ENCODE measurements at regions not wholly inside any gene's neighbourhood (a gene's known extent, or its start where the extent isn't known, plus 50 kb on each side); places are given as distances from the start of the nearest gene placed in this dataset.

DNA sequence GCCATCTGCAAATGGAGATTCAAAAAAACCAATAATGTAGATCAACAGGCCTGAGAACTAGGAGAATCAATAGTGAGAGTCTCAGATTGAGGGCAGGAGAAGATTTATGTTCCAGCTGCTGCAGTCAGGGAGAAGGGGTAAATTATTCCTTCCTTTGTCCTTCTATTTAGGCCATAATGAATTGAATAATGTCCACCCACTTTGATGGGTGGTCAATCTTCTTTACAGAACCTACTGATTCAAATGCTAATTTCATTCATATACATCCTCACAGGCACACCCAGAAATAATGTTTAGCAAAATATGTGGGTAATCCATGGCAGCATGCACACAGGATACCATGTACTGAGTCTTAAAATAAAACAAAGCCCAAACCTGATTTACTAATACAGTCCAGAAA lies 695.3 kb upstream of the REG3G start:
- Histone ChIP-seq H3K9ac (ENCODE audit: low read length in 3 of 3) (no peak overlapping the region), H3K36me3 (ENCODE audit: control insufficient read depth in 2 of 3, insufficient read depth in 3 of 3, low read length in 3 of 3) (no peaks in the 10 kb centered on the region), H3K4me1 (ENCODE audit: control insufficient read depth in 2 of 3, insufficient read depth in 2 of 3, low read depth in 1 of 3, low read length in 3 of 3) (no peaks in the 10 kb centered on the region), H3K27ac (ENCODE audit: low read depth in 2 of 2, low read length in 2 of 2) (no peak overlapping the region), H3K4me3 (ENCODE audit: low read length in 3 of 3) (no peak overlapping the region), H3K9me3 (ENCODE audit: control insufficient read depth in 2 of 3, insufficient read depth in 1 of 3, low read length in 3 of 3) (peaks cover 0 to 2% (median 0%) of the 10 kb centered on the region in 3 donors), H3K27me3 (ENCODE audit: control insufficient read depth, insufficient read depth, low read length) (no peaks in the 10 kb centered on the region)
- FAIRE-seq (no peak), DNase-seq (no peak)
- TF ChIP-seq CTCF (IDR thresholded peaks at IDR 0.05; ENCODE audit: borderline replicate concordance, extremely low read depth, insufficient read depth), result no peak
- intact Hi-C loops (cut with DNase I), result no loop called here

GRCh38 chr2:78351208-78351607 lies 674.3 kb upstream of the REG3G start:
- Histone ChIP-seq H3K36me3 (ENCODE audit: control insufficient read depth in 2 of 3, insufficient read depth in 3 of 3, low read length in 3 of 3) (no peaks in the 10 kb centered on the region), H3K9ac (ENCODE audit: low read length in 3 of 3) (no peak overlapping the region), H3K27ac (ENCODE audit: low read depth in 2 of 2, low read length in 2 of 2) (no peak overlapping the region), H3K27me3 (ENCODE audit: control insufficient read depth, insufficient read depth, low read length) (no peaks in the 10 kb centered on the region), H3K4me1 (ENCODE audit: control insufficient read depth in 2 of 3, insufficient read depth in 2 of 3, low read depth in 1 of 3, low read length in 3 of 3) (no peaks in the 10 kb centered on the region), H3K9me3 (ENCODE audit: control insufficient read depth in 2 of 3, insufficient read depth in 1 of 3, low read length in 3 of 3) (no peaks in the 10 kb centered on the region), H3K4me3 (ENCODE audit: low read length in 3 of 3) (no peak overlapping the region)
- no peak for TF ChIP-seq CTCF (IDR thresholded peaks at IDR 0.05; ENCODE audit: borderline replicate concordance, extremely low read depth, insufficient read depth)
- DNase-seq (peak in 1 of 5 donors; percentile 11), FAIRE-seq (no peak)
- intact Hi-C loops (cut with DNase I), result no loop called here

DNA sequence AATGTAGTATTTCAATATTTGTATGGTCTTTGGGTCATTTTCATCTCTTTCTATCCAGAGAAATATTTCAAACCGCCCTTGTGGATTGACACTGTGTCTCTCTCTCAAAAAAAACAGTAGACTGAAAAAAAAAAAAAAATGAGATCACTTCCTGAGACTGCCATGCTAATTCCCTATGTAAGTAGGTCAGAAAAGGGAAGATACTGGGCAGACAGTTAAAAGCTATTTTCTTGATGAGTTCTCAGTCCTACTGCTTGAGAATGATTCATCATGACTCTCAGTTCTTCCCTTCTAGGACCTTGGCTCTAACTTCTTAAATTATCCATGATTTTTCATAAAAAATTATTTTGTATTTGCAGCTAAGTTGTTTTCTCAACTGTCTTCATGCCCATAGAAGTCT lies 672.3 kb upstream of the REG3G start:
- H3K4me1 ChIP-seq (ENCODE audit: control insufficient read depth in 2 of 3, insufficient read depth in 2 of 3, low read depth in 1 of 3, low read length in 3 of 3), result no peaks in the 10 kb centered on the region
- H3K27me3 ChIP-seq (ENCODE audit: control insufficient read depth, insufficient read depth, low read length), result no peaks in the 10 kb centered on the region
- intact Hi-C loops (cut with DNase I), result no loop called here
- H3K4me3 ChIP-seq (ENCODE audit: low read length in 3 of 3), result no peak overlapping the region
- no peak for FAIRE-seq
- H3K27ac ChIP-seq (ENCODE audit: low read depth in 2 of 2, low read length in 2 of 2), result no peak overlapping the region
- no peak for TF ChIP-seq CTCF (IDR thresholded peaks at IDR 0.05; ENCODE audit: borderline replicate concordance, extremely low read depth, insufficient read depth)
- no peaks in the 10 kb centered on the region for H3K9me3 ChIP-seq (ENCODE audit: control insufficient read depth in 2 of 3, insufficient read depth in 1 of 3, low read length in 3 of 3)
- no peaks in the 10 kb centered on the region for H3K36me3 ChIP-seq (ENCODE audit: control insufficient read depth in 2 of 3, insufficient read depth in 3 of 3, low read length in 3 of 3)
- H3K9ac ChIP-seq (ENCODE audit: low read length in 3 of 3), result no peak overlapping the region
- DNase-seq, result no peak

DNA sequence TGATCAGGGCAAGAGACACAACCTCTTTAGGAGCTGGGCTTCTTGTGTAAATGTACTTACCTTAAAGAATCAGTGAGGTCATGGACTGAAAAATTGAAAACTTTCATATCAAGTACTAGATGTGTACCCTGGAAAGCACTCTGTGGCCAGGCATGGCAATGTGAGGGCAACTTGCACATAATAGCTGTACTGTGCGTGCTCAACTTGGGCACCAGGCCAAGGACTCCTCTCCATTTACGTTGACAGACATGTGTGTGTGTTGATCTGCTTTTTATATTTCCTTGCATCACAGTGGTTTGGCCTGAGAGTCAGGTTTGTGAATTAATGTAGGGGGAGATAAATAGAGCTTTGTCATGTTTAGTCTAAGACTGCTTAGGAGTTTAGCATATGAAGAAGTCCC lies 669.5 kb upstream of the REG3G start:
- no peaks in the 10 kb centered on the region for H3K27me3 ChIP-seq (ENCODE audit: control insufficient read depth, insufficient read depth, low read length)
- FAIRE-seq (no peak), DNase-seq (peak in 1 of 5 donors; percentile 30)
- no peak overlapping the region for H3K9ac ChIP-seq (ENCODE audit: low read length in 3 of 3)
- H3K4me3 ChIP-seq (ENCODE audit: low read length in 3 of 3), result no peak overlapping the region
- H3K4me1 ChIP-seq (ENCODE audit: control insufficient read depth in 2 of 3, insufficient read depth in 2 of 3, low read depth in 1 of 3, low read length in 3 of 3), result no peaks in the 10 kb centered on the region
- intact Hi-C loops (cut with DNase I), result no loop called here
- H3K9me3 ChIP-seq (ENCODE audit: control insufficient read depth in 2 of 3, insufficient read depth in 1 of 3, low read length in 3 of 3), result no peaks in the 10 kb centered on the region
- TF ChIP-seq CTCF (IDR thresholded peaks at IDR 0.05; ENCODE audit: borderline replicate concordance, extremely low read depth, insufficient read depth), result no peak
- no peak overlapping the region for H3K27ac ChIP-seq (ENCODE audit: low read depth in 2 of 2, low read length in 2 of 2)
- no peaks in the 10 kb centered on the region for H3K36me3 ChIP-seq (ENCODE audit: control insufficient read depth in 2 of 3, insufficient read depth in 3 of 3, low read length in 3 of 3)

All from kidney (tissue), 13 donors.